IMR-90 (cell line): ENCODE measurements at regions not wholly inside any gene's neighbourhood (a gene's known extent, or its start where the extent isn't known, plus 50 kb on each side); places are given as distances from the start of the nearest gene placed in this dataset.

Experiments used
- CEBPB ChIP-seq: IDR thresholded peaks from 2 replicates; pipeline ENCODE4 v1.6.1; 2012; ENCODE audit warnings: low read depth, low read length, improper control_type of control experiment
- CTCF ChIP-seq: conservative IDR thresholded peaks from 2 replicates; pipeline ENCODE4 v1.5.1; 2012; ENCODE audit warnings: mild to moderate bottlenecking, low read depth, low read length, improper control_type of control experiment
- MAFK ChIP-seq: IDR thresholded peaks from 2 replicates; pipeline ENCODE4 v1.6.1; 2012; ENCODE audit warnings: low read depth, low read length, improper control_type of control experiment
- MAZ ChIP-seq: IDR thresholded peaks from 2 replicates; pipeline ENCODE4 v1.6.1; 2012; ENCODE audit warnings: low read depth, mild to moderate bottlenecking, low read length, improper control_type of control experiment, moderate library complexity, borderline replicate concordance
- MXI1 ChIP-seq: IDR thresholded peaks from 2 replicates; pipeline ENCODE4 v1.6.1; 2012; ENCODE audit warnings: low read depth, mild to moderate bottlenecking, low read length, moderate library complexity, borderline replicate concordance
- POLR2A ChIP-seq: IDR thresholded peaks from 2 replicates; pipeline ENCODE4 v1.6.1; 2012; ENCODE audit warnings: mild to moderate bottlenecking, low read depth, low read length
- RCOR1 ChIP-seq: IDR thresholded peaks from 2 replicates; pipeline ENCODE4 v1.6.1; 2012; ENCODE audit warnings: mild to moderate bottlenecking, low read length, improper control_type of control experiment; ENCODE audit not compliant: insufficient replicate concordance
- SMC3 ChIP-seq: fragments of 150-350 bp; IDR thresholded peaks from 2 replicates; pipeline ENCODE4 v1.6.1; 2016; ENCODE audit warnings: low read depth, mild to moderate bottlenecking, antibody characterized with exemption, low read length, moderate library complexity
- USF2 ChIP-seq: fragments of 150-350 bp; IDR thresholded peaks from 2 replicates; pipeline ENCODE4 v1.6.1; 2017; ENCODE audit warnings: mild to moderate bottlenecking, antibody characterized with exemption, low read length, low read depth

- TF ChIP-seq CTCF: no peak
- no peak for TF ChIP-seq USF2
- TF ChIP-seq POLR2A: no peak
- no peak for TF ChIP-seq CEBPB
- no peak for TF ChIP-seq MAFK
- no peak for TF ChIP-seq SMC3
- no peak for TF ChIP-seq MXI1
- TF ChIP-seq RCOR1: no peak
- no peak for TF ChIP-seq MAZ
These were observed 117.8 kb upstream of the ACP3 start for GRCh38 chr3:132199451-132199850.
